H9 (cell line): ENCODE measurements at regions not wholly inside any gene's neighbourhood (a gene's known extent, or its start where the extent isn't known, plus 50 kb on each side); places are given as distances from the start of the nearest gene placed in this dataset.

Experiments
- DNase-seq: peaks from one replicate; pipeline ENCODE4 v3.0.0-alpha.2; 2017
- H2AFZ ChIP-seq: one replicate; pipeline ENCODE4 v1.6.1; 2013; ENCODE audit warnings: mild to moderate bottlenecking, low read length, control low read depth, moderate library complexity
- H2AK5ac ChIP-seq: 2 replicates; pipeline ENCODE4 v1.6.1; 2013; ENCODE audit warnings: low read length, control low read depth, mixed read lengths; ENCODE audit not compliant: insufficient read length
- H2BK120ac ChIP-seq: one replicate; pipeline ENCODE4 v1.6.1; 2013; ENCODE audit warnings: low read depth, mild to moderate bottlenecking, low read length, control low read depth, inconsistent platforms; ENCODE audit not compliant: poor library complexity, severe bottlenecking
- H2BK12ac ChIP-seq: 2 replicates; pipeline ENCODE4 v1.6.1; 2013; ENCODE audit warnings: low read length, control low read depth, mixed read lengths, low read depth; ENCODE audit not compliant: insufficient read length
- H2BK15ac ChIP-seq: 2 replicates; pipeline ENCODE4 v1.6.1; 2013; ENCODE audit warnings: low read depth, low read length, control low read depth
- H2BK20ac ChIP-seq: one replicate; pipeline ENCODE4 v1.6.1; 2013; ENCODE audit warnings: low read depth, mild to moderate bottlenecking, low read length, control low read depth, inconsistent platforms; ENCODE audit not compliant: poor library complexity, severe bottlenecking
- H2BK5ac ChIP-seq: 2 replicates; pipeline ENCODE4 v1.6.1; 2013; ENCODE audit warnings: low read length, control low read depth, mixed read lengths; ENCODE audit not compliant: insufficient read length
- H3K14ac ChIP-seq: 2 replicates; pipeline ENCODE4 v1.6.1; 2013; ENCODE audit warnings: low read length, control low read depth; ENCODE audit not compliant: insufficient read depth
- H3K18ac ChIP-seq: 2 replicates; pipeline ENCODE4 v1.6.1; 2013; ENCODE audit warnings: low read depth, mild to moderate bottlenecking, mixed read lengths, low read length, control low read depth; ENCODE audit not compliant: insufficient read length
- H3K23ac ChIP-seq: 2 replicates; pipeline ENCODE4 v1.6.1; 2013; ENCODE audit warnings: low read length, control low read depth, mixed read lengths, low read depth; ENCODE audit not compliant: insufficient read length
- H3K23me2 ChIP-seq: 2 replicates; pipeline ENCODE4 v1.6.1; 2013; ENCODE audit warnings: low read depth, mild to moderate bottlenecking, mixed read lengths, low read length, control low read depth; ENCODE audit not compliant: insufficient read length, poor library complexity, severe bottlenecking
- H3K27ac ChIP-seq: 2 replicates; pipeline ENCODE4 v1.5.1; 2013; ENCODE audit warnings: low read length, control low read depth, mixed read lengths, low read depth; ENCODE audit not compliant: insufficient read length
- H3K27me3 ChIP-seq: 2 replicates; pipeline ENCODE4 v1.6.1; 2013; ENCODE audit warnings: low read length, control low read depth, inconsistent platforms; ENCODE audit not compliant: insufficient read depth
- H3K4ac ChIP-seq: 2 replicates; pipeline ENCODE4 v1.6.1; 2013; ENCODE audit warnings: low read depth, mild to moderate bottlenecking, control low read depth, inconsistent platforms, low read length, moderate library complexity
- H3K4me1 ChIP-seq: 2 replicates; pipeline ENCODE4 v1.6.1; 2013; ENCODE audit warnings: low read length, control low read depth, inconsistent platforms; ENCODE audit not compliant: insufficient read depth
- H3K4me2 ChIP-seq: 2 replicates; pipeline ENCODE4 v1.6.1; 2013; ENCODE audit warnings: low read length, control low read depth, mixed read lengths; ENCODE audit not compliant: insufficient read length, insufficient read depth
- H3K56ac ChIP-seq: 2 replicates; pipeline ENCODE4 v1.6.1; 2013; ENCODE audit warnings: low read depth, mild to moderate bottlenecking, mixed read lengths, low read length, control low read depth; ENCODE audit not compliant: insufficient read length
- H3K79me1 ChIP-seq: 2 replicates; pipeline ENCODE4 v1.6.1; 2013; ENCODE audit warnings: low read depth, mild to moderate bottlenecking, moderate library complexity, low read length, control low read depth, inconsistent platforms; ENCODE audit not compliant: insufficient read depth, poor library complexity, severe bottlenecking
- H3K79me2 ChIP-seq: 2 replicates; pipeline ENCODE4 v1.6.1; 2013; ENCODE audit warnings: low read length, control low read depth, inconsistent platforms; ENCODE audit not compliant: insufficient read depth
- H3K9ac ChIP-seq: 2 replicates; pipeline ENCODE4 v1.6.1; 2013; ENCODE audit warnings: low read length, control low read depth, mixed read lengths; ENCODE audit not compliant: insufficient read length; ENCODE audit errors: extremely low read depth
- H3K9me3 ChIP-seq: one replicate; pipeline ENCODE4 v1.6.1; 2013; ENCODE audit warnings: low read depth, low read length, inconsistent platforms; ENCODE audit not compliant: control insufficient read depth
- H3T11ph ChIP-seq: one replicate; pipeline ENCODE4 v1.6.1; 2013; ENCODE audit warnings: mild to moderate bottlenecking, low read length, control low read depth, inconsistent platforms
- H4K20me1 ChIP-seq: one replicate; pipeline ENCODE4 v1.6.1; 2013; ENCODE audit not compliant: control insufficient read depth, insufficient read length, insufficient read depth
- H4K5ac ChIP-seq: 2 replicates; pipeline ENCODE4 v1.6.1; 2013; ENCODE audit warnings: low read depth, mild to moderate bottlenecking, mixed read lengths, low read length, control low read depth; ENCODE audit not compliant: insufficient read length
- H4K8ac ChIP-seq: replicated peaks from 2 replicates; pipeline ENCODE4 v1.6.1; 2013; ENCODE audit warnings: low read length, control low read depth, mixed read lengths, low read depth; ENCODE audit not compliant: insufficient read length
- H4K91ac ChIP-seq: 2 replicates; pipeline ENCODE4 v1.6.1; 2013; ENCODE audit warnings: low read depth, mild to moderate bottlenecking, moderate library complexity, mixed read lengths, low read length, control low read depth; ENCODE audit not compliant: insufficient read length
- H3K27ac Mint-ChIP-seq, 3 experiments: 2 replicates in 2 of 3; 3 replicates in 1 of 3; pipeline ENCODE4 v1.8.0; 2020 to 2021; ENCODE audit warnings: mixed read lengths in 3 of 3, mild to moderate bottlenecking in 1 of 3, moderate library complexity in 1 of 3
- H3K27me3 Mint-ChIP-seq: 2 replicates; pipeline ENCODE4 v1.8.0; 2021; ENCODE audit warnings: low read depth, mild to moderate bottlenecking, moderate library complexity, mixed read lengths
- H3K36me3 Mint-ChIP-seq, 3 experiments: 2 replicates in 2 of 3; 3 replicates in 1 of 3; pipeline ENCODE4 v1.8.0; 2020 to 2021; ENCODE audit warnings: low read depth in 3 of 3, mixed read lengths in 3 of 3; ENCODE audit not compliant: insufficient read depth in 1 of 3
- H3K4me1 Mint-ChIP-seq, 2 experiments: 2 replicates each; pipeline ENCODE4 v1.8.0; 2020; ENCODE audit warnings: mixed read lengths in 2 of 2
- H3K4me3 Mint-ChIP-seq, 2 experiments: 2 replicates in 1 of 2; 3 replicates in 1 of 2; pipeline ENCODE4 v1.8.0; 2020 to 2021; ENCODE audit warnings: mild to moderate bottlenecking in 2 of 2, mixed read lengths in 2 of 2, moderate library complexity in 1 of 2
- H3K9me3 Mint-ChIP-seq, 2 experiments: 2 replicates in 1 of 2; 3 replicates in 1 of 2; pipeline ENCODE4 v1.8.0; 2020; ENCODE audit warnings: mild to moderate bottlenecking in 2 of 2, mixed read lengths in 2 of 2, moderate library complexity in 1 of 2
- WGBS: extraction: QIAGEN DNeasy Blood & Tissue Kit; methylation state at CpG from one replicate; pipeline ENCODE4 v1.1.7; 2013; ENCODE audit warnings: missing lambda C conversion rate, low lambda C conversion rate, mixed read lengths; ENCODE audit not compliant: insufficient read length; ENCODE audit errors: extremely low coverage; 5-methylcytosine and 5-hydroxymethylcytosine counted together
- TF ChIP-seq, protein P1 (sequence below): fragments of 200-600 bp; sonication (generic); conservative IDR thresholded peaks from 3 replicates; pipeline ENCODE4 v1.8.0; 2021; ENCODE audit warnings: antibody characterized with exemption, mild to moderate bottlenecking

DNA sequence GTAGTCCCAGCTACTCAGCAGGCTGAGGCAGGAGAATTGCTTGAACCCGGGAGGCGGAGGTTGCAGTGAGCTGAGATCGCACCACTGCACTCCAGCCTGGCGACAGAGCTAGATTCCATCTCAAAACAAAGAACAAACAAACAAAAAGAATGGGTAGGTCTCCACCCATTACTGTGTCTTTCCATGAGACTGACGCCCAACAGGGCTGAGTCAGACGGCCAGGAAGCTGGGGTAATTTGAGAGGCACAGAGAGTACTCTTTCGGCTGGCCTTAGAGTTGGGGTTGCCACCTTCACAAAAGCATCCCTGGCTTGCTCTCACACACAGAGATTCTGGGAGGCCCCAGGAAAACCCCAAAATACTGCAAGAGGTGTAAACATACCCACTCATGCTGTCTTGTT is 72.0 kb upstream of the DHRSX start:
- TF ChIP-seq, protein P1, sequence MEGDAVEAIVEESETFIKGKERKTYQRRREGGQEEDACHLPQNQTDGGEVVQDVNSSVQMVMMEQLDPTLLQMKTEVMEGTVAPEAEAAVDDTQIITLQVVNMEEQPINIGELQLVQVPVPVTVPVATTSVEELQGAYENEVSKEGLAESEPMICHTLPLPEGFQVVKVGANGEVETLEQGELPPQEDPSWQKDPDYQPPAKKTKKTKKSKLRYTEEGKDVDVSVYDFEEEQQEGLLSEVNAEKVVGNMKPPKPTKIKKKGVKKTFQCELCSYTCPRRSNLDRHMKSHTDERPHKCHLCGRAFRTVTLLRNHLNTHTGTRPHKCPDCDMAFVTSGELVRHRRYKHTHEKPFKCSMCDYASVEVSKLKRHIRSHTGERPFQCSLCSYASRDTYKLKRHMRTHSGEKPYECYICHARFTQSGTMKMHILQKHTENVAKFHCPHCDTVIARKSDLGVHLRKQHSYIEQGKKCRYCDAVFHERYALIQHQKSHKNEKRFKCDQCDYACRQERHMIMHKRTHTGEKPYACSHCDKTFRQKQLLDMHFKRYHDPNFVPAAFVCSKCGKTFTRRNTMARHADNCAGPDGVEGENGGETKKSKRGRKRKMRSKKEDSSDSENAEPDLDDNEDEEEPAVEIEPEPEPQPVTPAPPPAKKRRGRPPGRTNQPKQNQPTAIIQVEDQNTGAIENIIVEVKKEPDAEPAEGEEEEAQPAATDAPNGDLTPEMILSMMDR: no peak
- Histone ChIP-seq H3K27ac (no peak overlapping the region), H3K9me3 (no peaks in the 10 kb centered on the region), H2BK12ac (no peak overlapping the region), H2AFZ (no peak overlapping the region), H2BK5ac (no peak overlapping the region), H3K23me2 (no peaks in the 10 kb centered on the region), H4K8ac (no peak overlapping the region), H3K23ac (no peak overlapping the region), H3K56ac (no peak overlapping the region), H2BK20ac (no peak overlapping the region), H2BK120ac (no peak overlapping the region), H3K79me1 (no peaks in the 10 kb centered on the region), H3K14ac (no peak overlapping the region), H3K79me2 (no peaks in the 10 kb centered on the region), H3K9ac (no peak overlapping the region), H2AK5ac (no peak overlapping the region), H3K4ac (no peak overlapping the region), H2BK15ac (no peak overlapping the region), H4K5ac (no peak overlapping the region), H3K18ac (no peak overlapping the region), H3K27me3 (no peaks in the 10 kb centered on the region), H4K20me1 (no peaks in the 10 kb centered on the region), H4K91ac (no peak overlapping the region), H3T11ph (no peak overlapping the region), H3K4me1 (no peaks in the 10 kb centered on the region; the same call in 1 of the 2 replicates), H3K4me2 (no peak overlapping the region)
- H3K9me3 Mint-ChIP-seq: peaks cover 5 to 8% of the 10 kb centered on the region in 2 experiments; a peak in 4 of 5 replicates
- peak overlapping the region in 2 of 3 experiments; percentile 55 to 78; a peak in 3 of 7 replicates for H3K27ac Mint-ChIP-seq
- H3K4me3 Mint-ChIP-seq: no peak overlapping the region
- peaks cover 13 to 17% of the 10 kb centered on the region in 2 experiments for H3K4me1 Mint-ChIP-seq
- no CpG with 5 or more reads among the region's 7 CpGs for WGBS
- H3K27me3 Mint-ChIP-seq: no peaks in the 10 kb centered on the region; the same call in 1 of the 2 replicates
- DNase-seq: no peak
- peaks cover 3 to 14% (median 10%) of the 10 kb centered on the region in 3 experiments; a peak in 5 of 7 replicates for H3K36me3 Mint-ChIP-seq
